ENCODE measurements at regions not wholly inside any gene's neighbourhood (a gene's known extent, or its start where the extent isn't known, plus 50 kb on each side); places are given as distances from the start of the nearest gene placed in this dataset.
"Not testable (repeated sequence)": the region's sequence is repeated elsewhere in the genome, so short reads cannot be mapped to it uniquely, and the experiment has no call there.

- no peak for DNase-seq
- Histone ChIP-seq H3K9me3 (ENCODE audit: severe bottlenecking) (no peaks in the 10 kb centered on the region), H3K36me3 (no peaks in the 10 kb centered on the region), H3K4me3 (ENCODE audit: low read depth, low read length) (no peak overlapping the region), H3K27ac (no peak overlapping the region), H3K27me3 (ENCODE audit: insufficient read depth, low read depth, severe bottlenecking) (no peaks in the 10 kb centered on the region)
- no peak for TF ChIP-seq CTCF (IDR thresholded peaks at IDR 0.05; ENCODE audit: low read depth, low read length)
Measured at GRCh38 chr6:22756365-22756764, 187.0 kb downstream of the HDGFL1 start.

DNA sequence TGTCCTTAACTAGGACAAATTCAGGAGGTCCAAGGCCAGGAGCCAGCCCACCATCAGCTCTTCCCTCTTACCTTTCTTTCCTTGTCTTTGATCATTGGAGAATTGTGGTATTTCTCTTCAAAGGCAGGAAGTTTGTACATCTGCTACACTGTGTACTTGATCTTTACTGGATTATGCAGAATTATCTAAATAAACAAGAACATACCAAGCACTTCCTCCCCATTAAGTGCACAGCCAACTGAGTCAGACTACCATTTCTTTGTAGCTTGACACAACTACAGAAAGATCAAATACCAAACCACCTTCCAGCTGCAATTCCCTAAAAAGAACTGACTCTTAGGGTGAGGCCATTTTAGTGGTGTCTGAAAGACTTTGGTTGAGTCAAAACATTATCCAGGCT, 195.1 kb downstream of the HDGFL1 start:
- TF ChIP-seq CTCF (IDR thresholded peaks at IDR 0.05; ENCODE audit: low read depth, low read length) = no peak
- no peak overlapping the region for H3K4me3 ChIP-seq (ENCODE audit: low read depth, low read length)
- DNase-seq = no peak
- H3K27ac ChIP-seq = no peak overlapping the region
- no peaks in the 10 kb centered on the region for H3K27me3 ChIP-seq (ENCODE audit: insufficient read depth, low read depth, severe bottlenecking)
- H3K36me3 ChIP-seq = no peaks in the 10 kb centered on the region
- H3K9me3 ChIP-seq (ENCODE audit: severe bottlenecking) = no peaks in the 10 kb centered on the region

- H3K9me3 ChIP-seq (ENCODE audit: severe bottlenecking) = no peaks in the 10 kb centered on the region
- no peak for DNase-seq
- no peak overlapping the region for H3K27ac ChIP-seq
- H3K36me3 ChIP-seq = no peaks in the 10 kb centered on the region
- H3K4me3 ChIP-seq (ENCODE audit: low read depth, low read length) = no peak overlapping the region
- no peak for TF ChIP-seq CTCF (IDR thresholded peaks at IDR 0.05; ENCODE audit: low read depth, low read length)
- no peaks in the 10 kb centered on the region for H3K27me3 ChIP-seq (ENCODE audit: insufficient read depth, low read depth, severe bottlenecking)
Measured at GRCh38 chr6:22765015-22765414, 195.6 kb downstream of the HDGFL1 start.

- DNase-seq = no peak
- Histone ChIP-seq H3K9me3 (ENCODE audit: severe bottlenecking) (no peaks in the 10 kb centered on the region), H3K4me3 (ENCODE audit: low read depth, low read length) (no peak overlapping the region), H3K27me3 (ENCODE audit: insufficient read depth, low read depth, severe bottlenecking) (no peaks in the 10 kb centered on the region), H3K27ac (no peak overlapping the region), H3K36me3 (no peaks in the 10 kb centered on the region)
- no peak for TF ChIP-seq CTCF (IDR thresholded peaks at IDR 0.05; ENCODE audit: low read depth, low read length)
Measured at GRCh38 chr6:22766979-22767378, 197.6 kb downstream of the HDGFL1 start.

- DNase-seq = no peak
- no peak for TF ChIP-seq CTCF (IDR thresholded peaks at IDR 0.05; ENCODE audit: low read depth, low read length)
- no peak overlapping the region for H3K27ac ChIP-seq
Measured at GRCh38 chr6:22770054-22770453, 200.7 kb downstream of the HDGFL1 start.

GRCh38 chr6:22774129-22774528, 204.8 kb downstream of the HDGFL1 start:
- H3K4me3 ChIP-seq (ENCODE audit: low read depth, low read length) = no peak overlapping the region
- no peak for DNase-seq
- H3K9me3 ChIP-seq (ENCODE audit: severe bottlenecking) = peaks cover 7% of the 10 kb centered on the region
- no peak for TF ChIP-seq CTCF (IDR thresholded peaks at IDR 0.05; ENCODE audit: low read depth, low read length)
- H3K36me3 ChIP-seq = no peaks in the 10 kb centered on the region
- no peaks in the 10 kb centered on the region for H3K27me3 ChIP-seq (ENCODE audit: insufficient read depth, low read depth, severe bottlenecking)
- no peak overlapping the region for H3K27ac ChIP-seq

More at GRCh38 chr6:22770054-22770453, 200.7 kb downstream of the HDGFL1 start:
- Histone ChIP-seq H3K9me3 (ENCODE audit: severe bottlenecking) (no peaks in the 10 kb centered on the region), H3K27me3 (ENCODE audit: insufficient read depth, low read depth, severe bottlenecking) (no peaks in the 10 kb centered on the region), H3K4me3 (ENCODE audit: low read depth, low read length) (no peak overlapping the region), H3K36me3 (no peaks in the 10 kb centered on the region)

GRCh38 chr6:22778438-22778837, 209.1 kb downstream of the HDGFL1 start:
- H3K36me3 ChIP-seq; H3K27ac ChIP-seq; H3K4me3 ChIP-seq (ENCODE audit: low read depth, low read length); DNase-seq; H3K27me3 ChIP-seq (ENCODE audit: insufficient read depth, low read depth, severe bottlenecking): not testable (repeated sequence)
- peaks cover 12% of the 10 kb centered on the region for H3K9me3 ChIP-seq (ENCODE audit: severe bottlenecking)
